Small intestine (tissue), 7 donors: ENCODE measurements at regions not wholly inside any gene's neighbourhood (a gene's known extent, or its start where the extent isn't known, plus 50 kb on each side); places are given as distances from the start of the nearest gene placed in this dataset.

Source experiments
- DNase-seq, 2 donors: peaks; one replicate each; pipeline versions ENCODE4 v3.0.0 to v3.0.0-alpha.2; 2013
- FAIRE-seq: peaks from 2 replicates; lab custom pipeline; 2012; peaks lifted over from hg19 to GRCh38; lab: Jason Lieb, UNC
- H3K27ac ChIP-seq, 3 donors: one replicate each; pipeline ENCODE4 v1.5.1; 2013; ENCODE audit warnings: low read length in 2 of 3, mild to moderate bottlenecking in 2 of 3, control low read depth in 1 of 3, inconsistent platforms in 1 of 3, low read depth in 1 of 3, moderate library complexity in 1 of 3
- H3K27me3 ChIP-seq, 3 donors: one replicate each; pipeline ENCODE4 v1.6.1; 2013; ENCODE audit warnings: low read length in 3 of 3, inconsistent platforms in 1 of 3; ENCODE audit not compliant: control insufficient read depth in 3 of 3, insufficient read depth in 3 of 3
- H3K36me3 ChIP-seq, 3 donors: one replicate each; pipeline ENCODE4 v1.6.1; 2013; ENCODE audit warnings: low read length in 3 of 3, inconsistent platforms in 1 of 3, low read depth in 1 of 3, mild to moderate bottlenecking in 1 of 3, moderate library complexity in 1 of 3; ENCODE audit not compliant: control insufficient read depth in 3 of 3, insufficient read depth in 2 of 3
- H3K4me1 ChIP-seq, 3 donors: one replicate each; pipeline ENCODE4 v1.6.1; 2013; ENCODE audit warnings: low read length in 2 of 3, inconsistent platforms in 1 of 3, low read depth in 1 of 3, mild to moderate bottlenecking in 1 of 3, moderate library complexity in 1 of 3; ENCODE audit not compliant: control insufficient read depth in 3 of 3, insufficient read depth in 2 of 3
- H3K4me3 ChIP-seq, 3 donors: one replicate each; pipeline ENCODE4 v1.5.1; 2013; ENCODE audit warnings: low read length in 3 of 3, control low read depth in 1 of 3, inconsistent platforms in 1 of 3, low read depth in 1 of 3, mild to moderate bottlenecking in 1 of 3, moderate library complexity in 1 of 3
- H3K9me3 ChIP-seq, 2 donors: one replicate each; pipeline ENCODE4 v1.6.1; 2013; ENCODE audit warnings: low read depth in 1 of 2, low read length in 1 of 2; ENCODE audit not compliant: control insufficient read depth in 2 of 2, insufficient read depth in 1 of 2
- WGBS, 3 donors: extraction: QIAGEN DNeasy Blood & Tissue Kit; methylation state at CpG; one replicate each; pipeline ENCODE4 v1.1.7; 2013; 5-methylcytosine and 5-hydroxymethylcytosine counted together
- donor health status: healthy with polysubstance abuse.
- donor health status: control.
- donor health status: control.
- donor health status: Bipolar disorder and iron deficiency.
- donor health status: healthy.

DNA sequence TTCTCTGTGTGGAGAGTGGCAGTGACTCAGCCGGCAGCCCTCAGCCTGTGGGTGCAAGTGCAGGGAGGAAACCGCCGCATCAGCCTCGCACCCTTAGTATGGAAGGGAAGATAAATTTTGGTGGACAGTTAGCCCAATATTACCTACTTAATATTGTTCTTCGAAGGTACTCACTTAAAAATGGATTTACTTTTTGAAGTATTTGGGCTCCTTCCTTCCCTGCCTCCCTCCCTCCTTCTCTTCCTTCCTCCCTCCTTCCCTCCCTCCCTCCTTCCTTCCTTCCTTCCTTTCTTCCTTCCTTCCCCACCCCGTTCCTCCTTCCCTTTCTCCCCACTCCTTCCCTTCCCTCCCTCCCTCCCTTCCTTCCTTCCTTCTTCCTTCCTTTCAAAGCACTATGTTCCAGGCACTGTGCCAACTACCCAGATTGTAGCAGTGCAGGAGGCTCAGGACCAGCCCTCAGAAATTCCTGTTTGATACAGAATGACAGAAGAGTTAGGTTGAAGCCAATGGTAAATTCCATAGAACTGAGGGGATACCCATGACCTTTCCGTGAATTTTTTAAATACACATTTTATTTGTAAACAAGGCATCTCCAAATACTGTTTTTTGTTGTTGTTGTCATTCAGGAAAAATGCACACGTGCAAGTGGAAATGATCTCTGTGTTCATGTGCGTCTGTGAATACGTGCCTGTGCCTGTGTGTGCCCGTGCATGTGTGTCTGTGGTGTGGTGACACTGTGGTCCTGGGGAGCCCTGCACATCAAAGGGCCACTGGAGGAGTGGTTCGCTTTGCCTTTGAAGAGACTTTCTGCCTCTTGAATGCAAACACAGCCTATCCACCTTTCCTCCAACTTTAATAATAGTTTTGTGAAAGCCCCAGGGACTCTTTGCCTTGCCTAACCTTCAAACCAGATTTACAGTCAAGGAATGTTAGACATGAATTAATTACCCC, 141.7 kb downstream of the EDN3 start:
- no peak for DNase-seq
- Histone ChIP-seq H3K36me3 (no peaks in the 10 kb centered on the region), H3K27me3 (peaks cover 0 to 11% (median 5%) of the 10 kb centered on the region in 3 donors), H3K27ac (no peak overlapping the region), H3K4me1 (no peaks in the 10 kb centered on the region), H3K9me3 (no peaks in the 10 kb centered on the region), H3K4me3 (no peak overlapping the region)
- no peak for FAIRE-seq
- 45 to 62% (median 58%) methylated on average over 12 of the region's 12 CpGs for WGBS, 3 donors

DNA sequence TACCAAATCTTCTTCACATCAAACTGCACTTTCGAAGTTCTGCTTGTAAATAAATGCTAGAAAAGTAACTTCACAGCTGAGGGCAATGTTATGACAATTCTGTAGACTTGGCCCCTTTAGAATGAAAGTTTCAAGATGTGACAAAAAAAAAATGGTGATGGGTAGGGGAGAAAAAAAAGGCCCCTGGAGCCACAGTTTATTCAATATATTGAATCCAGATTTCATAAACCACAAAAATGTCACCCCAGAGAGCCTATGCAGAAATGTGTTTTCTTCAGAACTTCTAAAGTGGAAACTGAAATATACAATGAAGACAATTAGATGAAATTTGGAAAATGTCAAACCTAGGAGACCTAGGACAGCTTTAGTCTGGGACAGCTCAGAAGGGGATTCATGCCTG, 143.1 kb downstream of the EDN3 start:
- 57 to 74% (median 59%) methylated on average over 1 of the region's 1 CpG for WGBS, 3 donors
- H3K27me3 ChIP-seq: peaks cover 0 to 14% (median 5%) of the 10 kb centered on the region in 3 donors
- no peak for FAIRE-seq

GRCh38 chr20:59446376-59446775, 146.0 kb downstream of the EDN3 start:
- 44 to 60% (median 52%) methylated on average over 4 of the region's 4 CpGs for WGBS, 3 donors
- no peak for FAIRE-seq
- peaks cover 0 to 14% (median 13%) of the 10 kb centered on the region in 3 donors for H3K27me3 ChIP-seq

More for the DNA sequence above, 143.1 kb downstream of the EDN3 start:
- Histone ChIP-seq H3K4me3 (no peak overlapping the region), H3K36me3 (no peaks in the 10 kb centered on the region), H3K4me1 (no peaks in the 10 kb centered on the region), H3K9me3 (no peaks in the 10 kb centered on the region), H3K27ac (no peak overlapping the region)
- DNase-seq: no peak

GRCh38 chr20:59448196-59448595, 147.8 kb downstream of the EDN3 start:
- Histone ChIP-seq H3K36me3 (no peaks in the 10 kb centered on the region), H3K27me3 (peaks cover 0 to 14% (median 11%) of the 10 kb centered on the region in 3 donors), H3K4me3 (no peak overlapping the region), H3K9me3 (no peaks in the 10 kb centered on the region), H3K4me1 (no peaks in the 10 kb centered on the region), H3K27ac (no peak overlapping the region)
- DNase-seq (no peak), FAIRE-seq (no peak)
- 65 to 79% (median 71%) methylated on average over 4 of the region's 4 CpGs for WGBS, 3 donors

More at GRCh38 chr20:59446376-59446775, 146.0 kb downstream of the EDN3 start:
- no peaks in the 10 kb centered on the region for H3K4me1 ChIP-seq
- H3K9me3 ChIP-seq: no peaks in the 10 kb centered on the region
- DNase-seq: no peak
- no peak overlapping the region for H3K27ac ChIP-seq
- H3K4me3 ChIP-seq: no peak overlapping the region
- no peaks in the 10 kb centered on the region for H3K36me3 ChIP-seq

- no peaks in the 10 kb centered on the region for H3K36me3 ChIP-seq
- no peak for FAIRE-seq
- no peak for DNase-seq
- no peaks in the 10 kb centered on the region for H3K4me1 ChIP-seq
- H3K27ac ChIP-seq: no peak overlapping the region
- no peak overlapping the region for H3K4me3 ChIP-seq
- WGBS, 3 donors: 69 to 75% (median 69%) methylated on average over 12 of the region's 12 CpGs
- no peaks in the 10 kb centered on the region for H3K9me3 ChIP-seq
- H3K27me3 ChIP-seq: peaks cover 0 to 13% (median 11%) of the 10 kb centered on the region in 3 donors
Measured at GRCh38 chr20:59448851-59449444, 148.5 kb downstream of the EDN3 start.

GRCh38 chr20:59451066-59451630, 150.7 kb downstream of the EDN3 start:
- H3K27ac ChIP-seq: no peak overlapping the region
- peaks cover 0 to 8% (median 2%) of the 10 kb centered on the region in 3 donors for H3K27me3 ChIP-seq
- H3K4me1 ChIP-seq: peaks cover 0 to 5% (median 0%) of the 10 kb centered on the region in 3 donors
- no peak for DNase-seq
- WGBS, 3 donors: 61 to 75% (median 62%) methylated on average over 8 of the region's 8 CpGs
- H3K36me3 ChIP-seq: no peaks in the 10 kb centered on the region
- no peaks in the 10 kb centered on the region for H3K9me3 ChIP-seq
- no peak for FAIRE-seq
- H3K4me3 ChIP-seq: no peak overlapping the region

DNA sequence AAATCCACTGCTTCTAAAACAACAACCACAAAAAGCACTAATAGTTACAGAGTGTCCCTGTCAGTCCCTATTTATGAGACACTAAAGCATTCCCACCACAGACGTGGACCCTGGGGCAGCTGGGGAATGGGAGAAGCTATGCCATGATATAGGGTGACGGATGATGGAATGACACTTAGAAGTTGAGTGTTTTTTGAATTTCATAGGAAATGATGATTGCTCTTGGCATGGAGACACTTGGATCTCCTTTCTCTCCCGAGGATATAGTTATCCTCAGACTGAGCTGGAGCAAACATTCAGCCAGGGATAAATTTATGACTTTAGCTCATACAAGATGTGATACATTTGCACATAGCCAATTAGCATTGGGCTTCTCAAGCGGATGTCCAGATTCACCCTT, 151.2 kb downstream of the EDN3 start:
- Histone ChIP-seq H3K9me3 (no peaks in the 10 kb centered on the region), H3K4me3 (no peak overlapping the region), H3K27ac (no peak overlapping the region), H3K27me3 (peaks cover 0 to 8% (median 2%) of the 10 kb centered on the region in 3 donors), H3K4me1 (peaks cover 0 to 5% (median 0%) of the 10 kb centered on the region in 3 donors), H3K36me3 (no peaks in the 10 kb centered on the region)
- WGBS, 3 donors: 73 to 81% (median 78%) methylated on average over 4 of the region's 4 CpGs
- FAIRE-seq: no peak
- no peak for DNase-seq

DNA sequence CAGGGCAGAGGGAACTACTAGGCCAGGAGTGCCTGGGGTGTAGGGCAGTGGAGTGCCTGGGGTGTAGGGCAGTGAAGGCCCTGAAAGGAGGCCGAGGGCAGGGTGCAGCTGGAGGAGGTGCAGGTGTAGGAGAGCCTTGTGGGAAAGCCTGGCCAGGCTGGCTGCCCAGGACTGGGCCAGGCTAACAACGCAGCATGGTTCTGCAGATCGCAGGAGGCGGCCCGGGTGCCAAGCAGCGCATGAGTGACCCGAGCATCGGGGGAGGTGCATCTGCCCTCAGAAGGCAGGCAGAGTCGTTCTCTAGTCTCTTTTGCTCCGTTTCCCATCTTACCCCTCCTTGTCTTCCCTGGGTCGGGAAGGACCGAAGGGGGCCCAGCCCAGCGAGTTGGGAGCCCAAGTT, 151.5 kb upstream of the PHACTR3 start:
- 77 to 90% (median 88%) methylated on average over 12 to 13 of the region's 13 CpGs for WGBS, 3 donors
- peaks cover 0 to 5% (median 0%) of the 10 kb centered on the region in 3 donors for H3K4me1 ChIP-seq
- H3K27ac ChIP-seq: no peak overlapping the region
- peaks cover 0 to 8% (median 2%) of the 10 kb centered on the region in 3 donors for H3K27me3 ChIP-seq
- DNase-seq (no peak), FAIRE-seq (no peak)
- H3K9me3 ChIP-seq: no peaks in the 10 kb centered on the region
- H3K4me3 ChIP-seq: no peak overlapping the region
- H3K36me3 ChIP-seq: no peaks in the 10 kb centered on the region
